ENCODE measurements at regions not wholly inside any gene's neighbourhood (a gene's known extent, or its start where the extent isn't known, plus 50 kb on each side); places are given as distances from the start of the nearest gene placed in this dataset.
"Not testable (repeated sequence)": the region's sequence is repeated elsewhere in the genome, so short reads cannot be mapped to it uniquely, and the experiment has no call there.

- FAIRE-seq = no peak
- DNase-seq (ENCODE audit: low spot score) = no peak
Measured at GRCh38 chr2:173713904-173714555, 251.1 kb downstream of the SP3 start.

- no peak for FAIRE-seq
- DNase-seq (ENCODE audit: low spot score) = no peak
Measured at GRCh38 chr2:173715441-173715840, 249.7 kb downstream of the SP3 start.

- FAIRE-seq = peak; percentile 23
- peak; percentile 38 for DNase-seq (ENCODE audit: low spot score)
Measured at GRCh38 chr2:173716458-173717052, 248.6 kb downstream of the SP3 start.

- no peak for FAIRE-seq
- no peak for DNase-seq (ENCODE audit: low spot score)
Measured at GRCh38 chr2:173719471-173719870, 245.7 kb downstream of the SP3 start.

- no peak for FAIRE-seq
- no peak for DNase-seq (ENCODE audit: low spot score)
Measured at GRCh38 chr2:173720306-173720705, 244.9 kb downstream of the SP3 start.

GRCh38 chr2:173734797-173735196, 230.4 kb downstream of the SP3 start:
- FAIRE-seq = no peak
- DNase-seq (ENCODE audit: low spot score) = no peak

GRCh38 chr2:173737954-173738575, 227.1 kb downstream of the SP3 start:
- DNase-seq (ENCODE audit: low spot score); FAIRE-seq: not testable (repeated sequence)

- no peak for DNase-seq (ENCODE audit: low spot score)
- FAIRE-seq = no peak
Measured at GRCh38 chr2:173739006-173739405, 226.2 kb downstream of the SP3 start.

- DNase-seq (ENCODE audit: low spot score) (no peak), FAIRE-seq (no peak)
Measured at GRCh38 chr2:173740639-173741038, 224.5 kb downstream of the SP3 start.

GRCh38 chr2:173741759-173742158, 223.4 kb downstream of the SP3 start:
- peak; percentile 84 for DNase-seq (ENCODE audit: low spot score)
- peak; percentile 84 for FAIRE-seq

GRCh38 chr2:173747035-173747434, 218.1 kb downstream of the SP3 start:
- no peak for DNase-seq (ENCODE audit: low spot score)

GRCh38 chr2:173749315-173749714, 215.9 kb downstream of the SP3 start:
- FAIRE-seq = no peak
- peak; percentile 10 for DNase-seq (ENCODE audit: low spot score)

More at GRCh38 chr2:173747035-173747434, 218.1 kb downstream of the SP3 start:
- FAIRE-seq = no peak

- DNase-seq (ENCODE audit: low spot score) = no peak
Measured at GRCh38 chr2:173750353-173750801, 214.8 kb downstream of the SP3 start.

GRCh38 chr2:173750831-173751230, 214.3 kb downstream of the SP3 start:
- FAIRE-seq = no peak
- no peak for DNase-seq (ENCODE audit: low spot score)

More at GRCh38 chr2:173750353-173750801, 214.8 kb downstream of the SP3 start:
- no peak for FAIRE-seq

GRCh38 chr2:173751245-173751975, 213.8 kb downstream of the SP3 start:
- DNase-seq (ENCODE audit: low spot score) = no peak
- no peak for FAIRE-seq

- DNase-seq (ENCODE audit: low spot score) (no peak), FAIRE-seq (no peak)
Measured at GRCh38 chr2:173752152-173752551, 213.0 kb downstream of the SP3 start.

GRCh38 chr2:173753441-173753840, 211.7 kb downstream of the SP3 start:
- no peak for DNase-seq (ENCODE audit: low spot score)
- no peak for FAIRE-seq

- DNase-seq (ENCODE audit: low spot score) = no peak
- FAIRE-seq = no peak
Measured at GRCh38 chr2:173754165-173754564, 211.0 kb downstream of the SP3 start.

- no peak for FAIRE-seq
Measured at GRCh38 chr2:173754837-173755236, 210.3 kb downstream of the SP3 start.

GRCh38 chr2:173755798-173756197, 209.4 kb downstream of the SP3 start:
- no peak for FAIRE-seq
- no peak for DNase-seq (ENCODE audit: low spot score)

More at GRCh38 chr2:173754837-173755236, 210.3 kb downstream of the SP3 start:
- no peak for DNase-seq (ENCODE audit: low spot score)

- DNase-seq (ENCODE audit: low spot score) = no peak
- FAIRE-seq = no peak
Measured at GRCh38 chr2:173759959-173760358, 205.2 kb downstream of the SP3 start.

GRCh38 chr2:173760553-173760952, 204.6 kb downstream of the SP3 start:
- no peak for FAIRE-seq
- DNase-seq (ENCODE audit: low spot score) = no peak
